ENCODE measurements at regions not wholly inside any gene's neighbourhood (a gene's known extent, or its start where the extent isn't known, plus 50 kb on each side); places are given as distances from the start of the nearest gene placed in this dataset.

GRCh38 chr6:94894300-94894699 is 683.0 kb upstream of the MANEA start:
- H2AFZ ChIP-seq (ENCODE audit: low read depth, low read length, poor library complexity, severe bottlenecking) = no peak overlapping the region
- RAD21 ChIA-PET (ENCODE audit: low non-redundant PET in 1 of 2, low total read pairs in 2 of 2, uncharacterized antibody in 2 of 2, unreplicated experiment in 2 of 2) = no interaction called here

More at GRCh38 chr6:94894300-94894699, 683.0 kb upstream of the MANEA start:
- Histone ChIP-seq H3K9me3 (ENCODE audit: control insufficient read depth in 1 of 2, insufficient read depth in 1 of 2, low read depth in 1 of 2, low read length in 2 of 2) (peaks cover 0 to 3% of the 10 kb centered on the region in 2 experiments; a peak in 1 of 4 replicates), H3K36me3 (ENCODE audit: control insufficient read depth in 1 of 2, insufficient read depth in 2 of 2, low read length in 2 of 2) (no peaks in the 10 kb centered on the region), H4K20me1 (ENCODE audit: insufficient read depth) (no peaks in the 10 kb centered on the region), H3K4me1 (ENCODE audit: control insufficient read depth in 1 of 2, insufficient read depth in 2 of 2, low read length in 2 of 2) (no peaks in the 10 kb centered on the region), H3K9me2 (ENCODE audit: insufficient read depth) (no peaks in the 10 kb centered on the region), H3K9ac (ENCODE audit: low read length) (no peak overlapping the region), H3K27ac (ENCODE audit: low read depth, low read length) (no peak overlapping the region), H3K4me2 (ENCODE audit: low read length) (no peak overlapping the region), H3K4me3 (replicated peaks in 1 of 2; ENCODE audit: low read depth in 1 of 2, low read length in 2 of 2) (no peak overlapping the region), H3K79me2 (ENCODE audit: insufficient read depth, low read length) (no peaks in the 10 kb centered on the region), H3K27me3 (ENCODE audit: insufficient read depth, low read length) (no peaks in the 10 kb centered on the region)
- BruUV-seq (replicated peaks) = no TSS peak
- ChIA-PET CTCF (no interaction called here), POLR2A (no interaction called here)
- intact Hi-C loops (cut with micrococcal nuclease) = no loop called here
- TF ChIP-seq YY1 (IDR thresholded peaks at IDR 0.05; ENCODE audit: extremely low read depth, insufficient replicate concordance, low read depth, low read length) = no peak
- TF ChIP-seq, protein P1, sequence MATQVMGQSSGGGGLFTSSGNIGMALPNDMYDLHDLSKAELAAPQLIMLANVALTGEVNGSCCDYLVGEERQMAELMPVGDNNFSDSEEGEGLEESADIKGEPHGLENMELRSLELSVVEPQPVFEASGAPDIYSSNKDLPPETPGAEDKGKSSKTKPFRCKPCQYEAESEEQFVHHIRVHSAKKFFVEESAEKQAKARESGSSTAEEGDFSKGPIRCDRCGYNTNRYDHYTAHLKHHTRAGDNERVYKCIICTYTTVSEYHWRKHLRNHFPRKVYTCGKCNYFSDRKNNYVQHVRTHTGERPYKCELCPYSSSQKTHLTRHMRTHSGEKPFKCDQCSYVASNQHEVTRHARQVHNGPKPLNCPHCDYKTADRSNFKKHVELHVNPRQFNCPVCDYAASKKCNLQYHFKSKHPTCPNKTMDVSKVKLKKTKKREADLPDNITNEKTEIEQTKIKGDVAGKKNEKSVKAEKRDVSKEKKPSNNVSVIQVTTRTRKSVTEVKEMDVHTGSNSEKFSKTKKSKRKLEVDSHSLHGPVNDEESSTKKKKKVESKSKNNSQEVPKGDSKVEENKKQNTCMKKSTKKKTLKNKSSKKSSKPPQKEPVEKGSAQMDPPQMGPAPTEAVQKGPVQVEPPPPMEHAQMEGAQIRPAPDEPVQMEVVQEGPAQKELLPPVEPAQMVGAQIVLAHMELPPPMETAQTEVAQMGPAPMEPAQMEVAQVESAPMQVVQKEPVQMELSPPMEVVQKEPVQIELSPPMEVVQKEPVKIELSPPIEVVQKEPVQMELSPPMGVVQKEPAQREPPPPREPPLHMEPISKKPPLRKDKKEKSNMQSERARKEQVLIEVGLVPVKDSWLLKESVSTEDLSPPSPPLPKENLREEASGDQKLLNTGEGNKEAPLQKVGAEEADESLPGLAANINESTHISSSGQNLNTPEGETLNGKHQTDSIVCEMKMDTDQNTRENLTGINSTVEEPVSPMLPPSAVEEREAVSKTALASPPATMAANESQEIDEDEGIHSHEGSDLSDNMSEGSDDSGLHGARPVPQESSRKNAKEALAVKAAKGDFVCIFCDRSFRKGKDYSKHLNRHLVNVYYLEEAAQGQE (IDR thresholded peaks at IDR 0.05; ENCODE audit: low read depth) = no peak
- TF ChIP-seq EZH2phosphoT487 (IDR thresholded peaks at IDR 0.05; ENCODE audit: borderline replicate concordance) = no peak
- TF ChIP-seq ZFX (IDR thresholded peaks at IDR 0.05) = no peak
- no peak for TF ChIP-seq SIN3A (IDR thresholded peaks at IDR 0.05; ENCODE audit: low read depth)
- TF ChIP-seq MAX (IDR thresholded peaks at IDR 0.05) = no peak
- TF ChIP-seq SP1 (IDR thresholded peaks at IDR 0.05; ENCODE audit: low read depth) = no peak
- no peak for TF ChIP-seq ZNF274 (IDR thresholded peaks at IDR 0.05; ENCODE audit: low read depth, low read length)
- TF ChIP-seq ELF1 (IDR thresholded peaks at IDR 0.05; ENCODE audit: borderline replicate concordance, low read depth) = no peak
- no peak for TF ChIP-seq SRF (IDR thresholded peaks at IDR 0.05; ENCODE audit: low read depth)
- TF ChIP-seq, protein P2, sequence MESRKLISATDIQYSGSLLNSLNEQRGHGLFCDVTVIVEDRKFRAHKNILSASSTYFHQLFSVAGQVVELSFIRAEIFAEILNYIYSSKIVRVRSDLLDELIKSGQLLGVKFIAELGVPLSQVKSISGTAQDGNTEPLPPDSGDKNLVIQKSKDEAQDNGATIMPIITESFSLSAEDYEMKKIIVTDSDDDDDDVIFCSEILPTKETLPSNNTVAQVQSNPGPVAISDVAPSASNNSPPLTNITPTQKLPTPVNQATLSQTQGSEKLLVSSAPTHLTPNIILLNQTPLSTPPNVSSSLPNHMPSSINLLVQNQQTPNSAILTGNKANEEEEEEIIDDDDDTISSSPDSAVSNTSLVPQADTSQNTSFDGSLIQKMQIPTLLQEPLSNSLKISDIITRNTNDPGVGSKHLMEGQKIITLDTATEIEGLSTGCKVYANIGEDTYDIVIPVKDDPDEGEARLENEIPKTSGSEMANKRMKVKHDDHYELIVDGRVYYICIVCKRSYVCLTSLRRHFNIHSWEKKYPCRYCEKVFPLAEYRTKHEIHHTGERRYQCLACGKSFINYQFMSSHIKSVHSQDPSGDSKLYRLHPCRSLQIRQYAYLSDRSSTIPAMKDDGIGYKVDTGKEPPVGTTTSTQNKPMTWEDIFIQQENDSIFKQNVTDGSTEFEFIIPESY (IDR thresholded peaks at IDR 0.05; ENCODE audit: extremely low read depth, insufficient replicate concordance, low read length) = no peak
- TF ChIP-seq POLR2A (IDR thresholded peaks at IDR 0.05; ENCODE audit: borderline replicate concordance, extremely low read depth, insufficient read depth, insufficient read length) = no peak
- no peak for TF ChIP-seq ATF3 (IDR thresholded peaks at IDR 0.05)
- no peak for TF ChIP-seq RAD21 (IDR thresholded peaks at IDR 0.05; ENCODE audit: low read depth)
- TF ChIP-seq POLR2AphosphoS5 (IDR thresholded peaks at IDR 0.05; ENCODE audit: low read depth, low read length) = no peak
- no peak for TF ChIP-seq TCF7L2 (IDR thresholded peaks at IDR 0.05; ENCODE audit: borderline replicate concordance, extremely low read depth, insufficient read depth, insufficient read length)
- DNase-seq (ENCODE audit: low read depth, low spot score) = no peak
- ATAC-seq = no peak

Measured in HCT116 (cell line).